VCaP (cell line): ENCODE measurements at regions not wholly inside any gene's neighbourhood (a gene's known extent, or its start where the extent isn't known, plus 50 kb on each side); places are given as distances from the start of the nearest gene placed in this dataset.
A peak's percentile ranks its signal among the peaks of the same experiment; 100 is the strongest.

Experiments used
- H3K27ac ChIP-seq: fragments of 450-650 bp; 2 replicates; pipeline ENCODE4 v1.5.1; 2017
- CTCF ChIP-seq: fragments of 450-650 bp; conservative IDR thresholded peaks from 2 replicates; pipeline ENCODE4 v1.5.1; 2017; ENCODE audit warnings: mild to moderate bottlenecking, moderate library complexity

- H3K27ac ChIP-seq: peak overlapping the region; percentile 31
- peak; percentile 13; the same call in 1 of the 2 replicates for TF ChIP-seq CTCF
Observed at GRCh38 chr10:90125456-90126255, 424.3 kb downstream of the KIF20B start.

GRCh38 chr10:90126256-90126595 lies 424.8 kb downstream of the KIF20B start:
- 0 out of 2 replicates have a peak, but pooled peaks have one; percentile 4 for TF ChIP-seq CTCF
- H3K27ac ChIP-seq: no peak overlapping the region

- H3K27ac ChIP-seq: no peak overlapping the region
- TF ChIP-seq CTCF: no peak
Observed at GRCh38 chr10:90130321-90131086, 429.1 kb downstream of the KIF20B start.

DNA sequence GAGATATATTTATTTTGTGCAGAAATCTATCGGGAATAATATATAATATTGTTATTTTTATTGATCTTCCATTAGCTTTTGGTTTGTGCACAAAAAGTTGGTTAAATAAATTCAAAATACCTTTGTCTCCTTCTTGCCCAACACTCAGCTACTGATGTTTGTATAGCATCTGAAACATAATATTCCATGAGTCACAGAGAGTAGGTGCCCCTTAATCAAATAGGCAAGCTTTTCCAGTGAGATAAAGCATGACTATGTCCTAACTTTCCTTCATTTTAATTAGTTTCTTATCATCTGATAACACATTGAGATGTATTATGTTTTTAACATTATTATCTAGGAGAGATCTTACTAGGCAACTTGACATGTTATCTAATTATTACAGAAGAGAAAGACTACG lies 432.2 kb downstream of the KIF20B start:
- no peak overlapping the region for H3K27ac ChIP-seq
- no peak for TF ChIP-seq CTCF

DNA sequence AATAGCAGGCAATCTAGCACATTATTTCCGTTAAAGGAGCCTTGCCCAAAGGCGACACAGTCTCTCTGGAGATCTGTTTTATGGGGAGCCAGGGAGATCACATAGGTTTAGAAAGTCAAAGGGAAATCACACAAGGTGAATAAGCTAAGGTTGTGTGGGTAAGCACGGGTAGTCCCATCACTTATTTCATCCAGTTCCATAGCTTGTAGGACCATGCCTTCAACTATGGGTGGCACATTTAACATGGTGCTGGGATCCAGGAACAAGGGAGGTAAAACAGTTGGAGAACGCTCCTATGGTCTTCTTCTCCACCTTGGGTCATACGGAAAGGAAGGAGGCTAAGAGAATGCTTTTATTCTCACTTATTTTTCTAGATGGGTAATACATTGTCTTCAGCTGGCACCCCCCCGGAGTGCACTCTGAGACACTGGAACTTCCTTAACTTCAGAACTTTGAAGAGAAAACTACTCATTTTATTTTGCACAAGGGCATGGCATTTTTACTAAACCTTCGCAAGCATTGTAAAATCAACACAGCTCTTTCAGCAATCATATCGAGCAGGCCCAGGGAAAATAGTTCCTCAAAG lies 435.4 kb downstream of the KIF20B start:
- no peak for TF ChIP-seq CTCF
- no peak overlapping the region for H3K27ac ChIP-seq

GRCh38 chr10:90138844-90139243 lies 437.5 kb downstream of the KIF20B start:
- no peak overlapping the region for H3K27ac ChIP-seq
- TF ChIP-seq CTCF: 0 out of 2 replicates have a peak, but pooled peaks have one; percentile 16

- H3K27ac ChIP-seq: no peak overlapping the region
- no peak for TF ChIP-seq CTCF
Observed at GRCh38 chr10:90141791-90142190, 440.4 kb downstream of the KIF20B start.
